H9 (cell line): ENCODE measurements at regions not wholly inside any gene's neighbourhood (a gene's known extent, or its start where the extent isn't known, plus 50 kb on each side); places are given as distances from the start of the nearest gene placed in this dataset.

ENCODE experiments used
- DNase-seq: peaks from one replicate; pipeline ENCODE4 v3.0.0-alpha.2; 2017
- H2AFZ ChIP-seq: one replicate; pipeline ENCODE4 v1.6.1; 2013; ENCODE audit warnings: mild to moderate bottlenecking, low read length, control low read depth, moderate library complexity
- H2AK5ac ChIP-seq: 2 replicates; pipeline ENCODE4 v1.6.1; 2013; ENCODE audit warnings: low read length, control low read depth, mixed read lengths; ENCODE audit not compliant: insufficient read length
- H2BK120ac ChIP-seq: one replicate; pipeline ENCODE4 v1.6.1; 2013; ENCODE audit warnings: low read depth, mild to moderate bottlenecking, low read length, control low read depth, inconsistent platforms; ENCODE audit not compliant: poor library complexity, severe bottlenecking
- H2BK12ac ChIP-seq: 2 replicates; pipeline ENCODE4 v1.6.1; 2013; ENCODE audit warnings: low read length, control low read depth, mixed read lengths, low read depth; ENCODE audit not compliant: insufficient read length
- H2BK15ac ChIP-seq: 2 replicates; pipeline ENCODE4 v1.6.1; 2013; ENCODE audit warnings: low read depth, low read length, control low read depth
- H2BK20ac ChIP-seq: one replicate; pipeline ENCODE4 v1.6.1; 2013; ENCODE audit warnings: low read depth, mild to moderate bottlenecking, low read length, control low read depth, inconsistent platforms; ENCODE audit not compliant: poor library complexity, severe bottlenecking
- H2BK5ac ChIP-seq: 2 replicates; pipeline ENCODE4 v1.6.1; 2013; ENCODE audit warnings: low read length, control low read depth, mixed read lengths; ENCODE audit not compliant: insufficient read length
- H3K14ac ChIP-seq: 2 replicates; pipeline ENCODE4 v1.6.1; 2013; ENCODE audit warnings: low read length, control low read depth; ENCODE audit not compliant: insufficient read depth
- H3K18ac ChIP-seq: 2 replicates; pipeline ENCODE4 v1.6.1; 2013; ENCODE audit warnings: low read depth, mild to moderate bottlenecking, mixed read lengths, low read length, control low read depth; ENCODE audit not compliant: insufficient read length
- H3K23ac ChIP-seq: 2 replicates; pipeline ENCODE4 v1.6.1; 2013; ENCODE audit warnings: low read length, control low read depth, mixed read lengths, low read depth; ENCODE audit not compliant: insufficient read length
- H3K23me2 ChIP-seq: 2 replicates; pipeline ENCODE4 v1.6.1; 2013; ENCODE audit warnings: low read depth, mild to moderate bottlenecking, mixed read lengths, low read length, control low read depth; ENCODE audit not compliant: insufficient read length, poor library complexity, severe bottlenecking
- H3K27ac ChIP-seq: 2 replicates; pipeline ENCODE4 v1.5.1; 2013; ENCODE audit warnings: low read length, control low read depth, mixed read lengths, low read depth; ENCODE audit not compliant: insufficient read length
- H3K27me3 ChIP-seq: 2 replicates; pipeline ENCODE4 v1.6.1; 2013; ENCODE audit warnings: low read length, control low read depth, inconsistent platforms; ENCODE audit not compliant: insufficient read depth
- H3K4ac ChIP-seq: 2 replicates; pipeline ENCODE4 v1.6.1; 2013; ENCODE audit warnings: low read depth, mild to moderate bottlenecking, control low read depth, inconsistent platforms, low read length, moderate library complexity
- H3K4me1 ChIP-seq: 2 replicates; pipeline ENCODE4 v1.6.1; 2013; ENCODE audit warnings: low read length, control low read depth, inconsistent platforms; ENCODE audit not compliant: insufficient read depth
- H3K4me2 ChIP-seq: 2 replicates; pipeline ENCODE4 v1.6.1; 2013; ENCODE audit warnings: low read length, control low read depth, mixed read lengths; ENCODE audit not compliant: insufficient read length, insufficient read depth
- H3K56ac ChIP-seq: 2 replicates; pipeline ENCODE4 v1.6.1; 2013; ENCODE audit warnings: low read depth, mild to moderate bottlenecking, mixed read lengths, low read length, control low read depth; ENCODE audit not compliant: insufficient read length
- H3K79me1 ChIP-seq: 2 replicates; pipeline ENCODE4 v1.6.1; 2013; ENCODE audit warnings: low read depth, mild to moderate bottlenecking, moderate library complexity, low read length, control low read depth, inconsistent platforms; ENCODE audit not compliant: insufficient read depth, poor library complexity, severe bottlenecking
- H3K79me2 ChIP-seq: 2 replicates; pipeline ENCODE4 v1.6.1; 2013; ENCODE audit warnings: low read length, control low read depth, inconsistent platforms; ENCODE audit not compliant: insufficient read depth
- H3K9ac ChIP-seq: 2 replicates; pipeline ENCODE4 v1.6.1; 2013; ENCODE audit warnings: low read length, control low read depth, mixed read lengths; ENCODE audit not compliant: insufficient read length; ENCODE audit errors: extremely low read depth
- H3K9me3 ChIP-seq: one replicate; pipeline ENCODE4 v1.6.1; 2013; ENCODE audit warnings: low read depth, low read length, inconsistent platforms; ENCODE audit not compliant: control insufficient read depth
- H3T11ph ChIP-seq: one replicate; pipeline ENCODE4 v1.6.1; 2013; ENCODE audit warnings: mild to moderate bottlenecking, low read length, control low read depth, inconsistent platforms
- H4K20me1 ChIP-seq: one replicate; pipeline ENCODE4 v1.6.1; 2013; ENCODE audit not compliant: control insufficient read depth, insufficient read length, insufficient read depth
- H4K5ac ChIP-seq: 2 replicates; pipeline ENCODE4 v1.6.1; 2013; ENCODE audit warnings: low read depth, mild to moderate bottlenecking, mixed read lengths, low read length, control low read depth; ENCODE audit not compliant: insufficient read length
- H4K8ac ChIP-seq: replicated peaks from 2 replicates; pipeline ENCODE4 v1.6.1; 2013; ENCODE audit warnings: low read length, control low read depth, mixed read lengths, low read depth; ENCODE audit not compliant: insufficient read length
- H4K91ac ChIP-seq: 2 replicates; pipeline ENCODE4 v1.6.1; 2013; ENCODE audit warnings: low read depth, mild to moderate bottlenecking, moderate library complexity, mixed read lengths, low read length, control low read depth; ENCODE audit not compliant: insufficient read length
- H3K27ac Mint-ChIP-seq, 3 experiments: 2 replicates in 2 of 3; 3 replicates in 1 of 3; pipeline ENCODE4 v1.8.0; 2020 to 2021; ENCODE audit warnings: mixed read lengths in 3 of 3, mild to moderate bottlenecking in 1 of 3, moderate library complexity in 1 of 3
- H3K27me3 Mint-ChIP-seq: 2 replicates; pipeline ENCODE4 v1.8.0; 2021; ENCODE audit warnings: low read depth, mild to moderate bottlenecking, moderate library complexity, mixed read lengths
- H3K36me3 Mint-ChIP-seq, 3 experiments: 2 replicates in 2 of 3; 3 replicates in 1 of 3; pipeline ENCODE4 v1.8.0; 2020 to 2021; ENCODE audit warnings: low read depth in 3 of 3, mixed read lengths in 3 of 3; ENCODE audit not compliant: insufficient read depth in 1 of 3
- H3K4me1 Mint-ChIP-seq, 2 experiments: 2 replicates each; pipeline ENCODE4 v1.8.0; 2020; ENCODE audit warnings: mixed read lengths in 2 of 2
- H3K4me3 Mint-ChIP-seq, 2 experiments: 2 replicates in 1 of 2; 3 replicates in 1 of 2; pipeline ENCODE4 v1.8.0; 2020 to 2021; ENCODE audit warnings: mild to moderate bottlenecking in 2 of 2, mixed read lengths in 2 of 2, moderate library complexity in 1 of 2
- H3K9me3 Mint-ChIP-seq, 2 experiments: 2 replicates in 1 of 2; 3 replicates in 1 of 2; pipeline ENCODE4 v1.8.0; 2020; ENCODE audit warnings: mild to moderate bottlenecking in 2 of 2, mixed read lengths in 2 of 2, moderate library complexity in 1 of 2
- CTCF ChIP-seq: fragments of 200-600 bp; sonication (generic); conservative IDR thresholded peaks from 3 replicates; pipeline ENCODE4 v1.8.0; 2021; ENCODE audit warnings: antibody characterized with exemption, mild to moderate bottlenecking
- WGBS: extraction: QIAGEN DNeasy Blood & Tissue Kit; methylation state at CpG from one replicate; pipeline ENCODE4 v1.1.7; 2013; ENCODE audit warnings: missing lambda C conversion rate, low lambda C conversion rate, mixed read lengths; ENCODE audit not compliant: insufficient read length; ENCODE audit errors: extremely low coverage; 5-methylcytosine and 5-hydroxymethylcytosine counted together

- DNase-seq: no peak
- no peak overlapping the region for H4K8ac ChIP-seq
- no peak overlapping the region for H3K4me2 ChIP-seq
- Mint-ChIP-seq H3K4me1 (peaks cover 0 to 9% of the 10 kb centered on the region in 2 experiments; a peak in 2 of 4 replicates), H3K9me3 (no peaks in the 10 kb centered on the region; a peak in 1 of 5 replicates), H3K4me3 (no peak overlapping the region; a peak in 1 of 5 replicates), H3K27me3 (peaks cover 6% of the 10 kb centered on the region), H3K36me3 (no peaks in the 10 kb centered on the region; a peak in 1 of 7 replicates), H3K27ac (no peak overlapping the region)
- H3K14ac ChIP-seq: no peak overlapping the region
- no peaks in the 10 kb centered on the region for H3K23me2 ChIP-seq
- no peaks in the 10 kb centered on the region for H3K9me3 ChIP-seq
- no peak overlapping the region for H4K91ac ChIP-seq
- WGBS: no CpG with 5 or more reads among the region's 6 CpGs
- H2BK15ac ChIP-seq: no peak overlapping the region
- TF ChIP-seq CTCF: no peak
- no peak overlapping the region for H2BK20ac ChIP-seq
- H3K56ac ChIP-seq: no peak overlapping the region
- H3K27ac ChIP-seq: no peak overlapping the region
- H3K23ac ChIP-seq: no peak overlapping the region
- H2BK12ac ChIP-seq: no peak overlapping the region
- H4K20me1 ChIP-seq: no peaks in the 10 kb centered on the region
- H4K5ac ChIP-seq: no peak overlapping the region
- H3K79me2 ChIP-seq: no peaks in the 10 kb centered on the region
- no peak overlapping the region for H3K4ac ChIP-seq
- H2AK5ac ChIP-seq: no peak overlapping the region
- H3K79me1 ChIP-seq: no peaks in the 10 kb centered on the region
- H3K9ac ChIP-seq: no peak overlapping the region
- no peak overlapping the region for H2BK5ac ChIP-seq
- no peak overlapping the region for H3T11ph ChIP-seq
- H2AFZ ChIP-seq: no peak overlapping the region
- no peak overlapping the region for H2BK120ac ChIP-seq
- H3K27me3 ChIP-seq: no peaks in the 10 kb centered on the region
- H3K4me1 ChIP-seq: no peaks in the 10 kb centered on the region
- no peak overlapping the region for H3K18ac ChIP-seq
These were observed 67.4 kb upstream of the ST8SIA2 start for GRCh38 chr15:92326236-92326635.
